HuH-7 (cell line): ENCODE measurements at regions not wholly inside any gene's neighbourhood (a gene's known extent, or its start where the extent isn't known, plus 50 kb on each side); places are given as distances from the start of the nearest gene placed in this dataset.
"Not testable (repeated sequence)": the region's sequence is repeated elsewhere in the genome, so short reads cannot be mapped to it uniquely, and the experiment has no call there.

Source experiments
- DNase-seq: peaks from one replicate; pipeline ENCODE4 v3.0.0; 2011; ENCODE audit warnings: low spot score

DNA sequence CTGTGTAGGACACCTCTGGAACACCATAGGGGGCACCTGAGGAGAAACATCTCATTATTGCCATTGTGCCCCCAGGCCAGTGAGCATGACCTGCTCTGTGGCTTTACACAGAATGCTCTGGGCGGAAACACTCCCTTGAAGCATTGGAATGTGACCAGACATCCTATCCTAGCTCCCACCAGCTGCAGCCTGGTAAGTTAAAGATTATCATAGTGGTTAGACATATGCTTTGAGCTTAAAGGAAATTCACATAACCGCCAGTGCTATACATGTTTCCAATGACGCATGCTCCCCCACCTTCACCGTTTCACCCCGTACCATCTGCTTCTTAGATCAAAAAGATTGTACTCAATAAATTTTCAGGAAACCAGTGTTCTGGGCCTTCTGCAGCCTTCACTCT, 217.7 kb upstream of the CENPE start:
- no peak for DNase-seq

DNA sequence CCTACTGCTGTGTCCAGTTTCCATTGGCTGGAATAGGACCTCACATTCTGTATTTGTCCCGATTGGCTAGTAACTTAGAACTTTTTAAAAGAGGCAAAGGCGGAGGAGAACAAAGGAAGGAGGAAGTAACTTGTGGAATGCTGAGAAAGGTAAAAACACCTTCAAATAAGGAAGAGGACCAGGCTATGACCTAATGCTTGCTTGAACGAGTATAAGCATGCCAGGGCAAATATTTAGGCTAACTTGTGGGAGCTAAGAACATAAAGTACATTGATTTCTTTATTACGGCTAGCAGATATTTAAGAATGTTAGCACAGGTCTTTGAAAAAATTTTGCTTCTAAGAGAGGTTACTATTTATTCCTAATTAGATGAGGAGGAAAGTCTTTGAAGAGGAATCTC, 214.5 kb upstream of the CENPE start:
- DNase-seq = not testable (repeated sequence)

DNA sequence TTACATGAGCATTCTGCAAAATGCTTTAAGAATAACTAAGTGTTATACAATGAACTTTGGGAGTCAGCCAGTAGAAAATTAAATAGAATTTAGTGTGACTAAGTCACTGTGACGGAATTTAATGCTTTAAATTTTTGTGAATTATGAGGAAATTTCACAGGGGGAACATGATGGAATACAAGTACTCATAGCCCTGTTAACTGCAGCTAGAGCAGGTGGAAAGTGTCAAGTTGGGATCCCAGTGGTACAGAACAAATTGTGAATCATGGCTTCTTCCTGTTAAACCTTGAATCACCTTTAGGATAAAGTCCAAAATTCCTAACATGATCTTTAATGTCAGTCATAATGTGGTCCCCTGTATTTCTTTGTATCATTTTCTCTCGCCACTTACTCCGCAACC, 212.2 kb upstream of the CENPE start:
- no peak for DNase-seq

DNA sequence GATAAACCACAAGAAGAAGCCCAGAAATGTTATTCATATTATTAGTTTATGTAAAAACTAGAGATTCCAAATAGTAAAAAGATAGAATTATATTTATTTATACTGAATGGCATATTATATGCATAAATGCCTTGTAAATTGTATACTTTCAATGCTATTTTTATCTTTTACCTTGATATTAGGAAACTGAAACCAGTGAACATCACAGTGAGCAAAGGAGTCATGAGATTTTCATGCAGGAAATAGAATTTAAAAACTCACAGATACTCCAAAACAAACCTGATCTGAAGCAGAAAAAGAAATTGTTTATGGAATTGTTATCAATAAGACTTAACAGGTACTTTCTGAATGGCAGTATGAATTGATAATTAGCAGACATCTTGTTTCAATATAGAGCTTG, 207.3 kb upstream of the CENPE start:
- no peak for DNase-seq

DNA sequence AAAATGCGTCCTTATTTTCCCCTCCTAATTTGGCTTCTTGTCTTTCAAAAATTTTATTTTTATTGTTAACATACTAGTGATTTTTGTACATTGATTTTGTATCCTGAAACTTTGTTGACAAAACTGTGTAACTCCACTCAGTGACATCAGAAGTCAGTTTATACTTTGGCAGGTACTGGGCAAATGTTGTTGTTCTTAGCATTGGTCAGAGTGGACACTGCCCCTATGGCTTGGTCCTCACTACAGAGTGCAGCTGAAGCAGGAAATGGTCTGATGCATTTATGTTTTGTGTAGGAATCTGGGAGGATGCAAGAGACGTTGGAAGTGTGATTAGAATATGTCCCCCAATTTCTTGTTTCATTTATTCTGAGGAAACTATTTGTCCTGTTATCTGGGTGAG, 205.5 kb upstream of the CENPE start:
- DNase-seq = no peak

DNA sequence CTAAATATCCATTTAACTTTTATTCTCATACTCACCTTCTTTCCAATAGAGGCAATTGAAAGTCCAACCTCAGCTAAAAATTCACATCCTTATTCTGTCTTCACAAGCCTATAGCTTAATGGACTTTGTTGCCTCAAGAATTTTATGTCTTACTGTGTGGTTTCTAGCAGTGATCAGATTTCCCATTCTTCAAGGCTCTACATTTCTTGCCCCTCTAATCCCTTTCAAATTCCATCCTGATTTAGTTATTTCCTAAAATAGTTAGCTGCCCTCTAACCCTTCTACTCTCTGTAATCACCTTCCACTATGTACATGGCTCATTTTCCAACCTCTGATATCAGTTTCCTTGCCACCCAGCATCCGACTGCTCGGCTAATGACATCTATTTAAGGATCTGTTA, 204.1 kb upstream of the CENPE start:
- DNase-seq = no peak

DNA sequence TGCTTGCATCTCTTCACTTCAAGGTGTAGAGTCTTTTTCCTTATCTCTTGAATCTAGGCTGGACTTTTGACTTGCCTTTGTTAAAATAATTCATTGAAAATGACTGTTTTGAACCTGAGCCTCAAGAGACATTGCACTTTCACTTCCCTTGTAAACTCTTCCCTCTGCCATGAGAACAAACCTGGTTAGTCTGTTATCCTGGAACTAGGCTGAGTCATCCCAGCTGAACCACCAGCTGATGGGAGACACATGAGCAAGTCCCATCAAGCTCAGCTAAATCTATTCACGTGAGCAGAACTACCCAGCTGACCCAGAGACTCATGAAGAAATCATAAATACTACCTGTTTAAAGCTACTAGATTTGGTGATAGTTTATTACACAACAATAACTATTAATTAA, 202.3 kb upstream of the CENPE start:
- DNase-seq = peak; percentile 6

DNA sequence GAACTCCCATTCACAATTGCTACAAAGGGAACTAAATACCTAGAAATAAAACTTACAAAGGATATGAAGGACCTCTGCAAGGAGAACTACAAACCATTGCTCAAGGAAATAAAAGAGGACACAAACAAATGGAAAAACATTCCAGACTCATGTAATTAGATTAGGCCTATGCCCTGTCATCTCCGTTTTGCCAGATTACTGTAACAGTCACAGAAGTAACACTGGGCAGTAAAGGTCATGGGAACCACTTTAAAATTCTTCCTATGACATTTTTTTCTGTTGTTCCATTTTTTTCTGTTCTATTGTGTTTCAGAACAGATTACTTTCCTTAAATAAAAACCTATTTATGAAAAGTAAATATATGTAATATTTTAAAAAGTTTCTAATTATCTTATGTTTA, 199.4 kb upstream of the CENPE start:
- DNase-seq = no peak

DNA sequence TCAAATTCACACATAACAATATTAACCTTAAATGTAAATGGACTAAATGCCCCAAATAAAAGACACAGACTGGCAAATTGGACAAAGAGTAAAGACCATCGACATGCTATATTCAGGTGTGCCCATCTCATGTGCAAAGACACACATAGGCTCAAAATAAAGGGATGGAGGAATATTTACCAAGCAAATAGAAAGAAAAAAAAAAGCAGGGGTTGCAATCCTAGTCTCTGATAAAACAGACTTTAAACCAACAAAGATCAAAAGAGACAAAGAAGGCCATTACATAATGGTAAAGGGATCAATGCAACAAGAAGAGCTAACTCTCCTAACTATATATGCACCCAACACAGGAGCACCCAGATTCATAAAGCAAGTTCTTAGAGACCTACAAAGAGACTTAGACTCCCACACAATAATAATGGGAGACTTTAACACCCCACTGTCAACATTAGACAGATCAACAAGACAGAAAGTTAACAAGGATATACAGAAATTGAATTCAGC, 189.4 kb upstream of the CENPE start:
- not testable (repeated sequence) for DNase-seq

DNA sequence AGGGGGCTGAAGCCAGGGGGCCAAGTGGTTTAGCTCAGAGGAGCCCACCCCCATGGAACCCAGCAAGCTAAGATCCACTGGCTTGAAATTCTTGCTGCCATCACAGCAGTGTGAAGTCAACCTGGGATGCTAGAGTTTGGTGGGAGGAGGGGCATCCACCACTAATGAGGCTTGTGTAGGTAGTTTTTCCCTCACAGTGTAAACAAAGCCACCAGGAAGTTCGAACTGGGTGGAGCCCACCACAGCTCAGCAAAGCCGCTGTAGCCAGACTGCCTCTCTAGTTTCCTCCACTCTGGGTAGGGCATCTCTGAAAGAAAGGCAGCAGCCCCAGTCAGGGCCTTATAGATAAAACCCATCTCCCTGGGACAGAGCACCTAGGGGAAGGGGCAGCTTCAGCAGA, 187.4 kb upstream of the CENPE start:
- DNase-seq = not testable (repeated sequence)

DNA sequence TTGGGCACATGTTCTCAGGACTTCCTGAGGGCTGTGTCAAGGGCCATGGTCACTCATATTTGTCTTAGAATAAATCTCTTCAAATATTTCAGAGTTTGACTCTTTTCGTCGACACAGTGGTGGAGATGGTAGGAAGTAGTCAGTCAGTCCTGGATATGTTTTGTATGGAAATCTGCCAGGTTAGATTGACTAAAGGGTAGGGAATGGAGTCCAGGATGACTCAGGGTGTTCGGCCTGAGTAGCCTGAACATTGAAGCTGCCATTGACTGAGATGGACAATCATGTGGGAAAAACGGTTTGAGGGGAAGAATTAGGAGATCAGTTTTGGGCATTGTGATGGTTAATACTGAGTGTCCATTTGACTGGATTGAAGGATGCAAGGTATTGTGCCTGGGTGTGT, 177.1 kb upstream of the CENPE start:
- no peak for DNase-seq

DNA sequence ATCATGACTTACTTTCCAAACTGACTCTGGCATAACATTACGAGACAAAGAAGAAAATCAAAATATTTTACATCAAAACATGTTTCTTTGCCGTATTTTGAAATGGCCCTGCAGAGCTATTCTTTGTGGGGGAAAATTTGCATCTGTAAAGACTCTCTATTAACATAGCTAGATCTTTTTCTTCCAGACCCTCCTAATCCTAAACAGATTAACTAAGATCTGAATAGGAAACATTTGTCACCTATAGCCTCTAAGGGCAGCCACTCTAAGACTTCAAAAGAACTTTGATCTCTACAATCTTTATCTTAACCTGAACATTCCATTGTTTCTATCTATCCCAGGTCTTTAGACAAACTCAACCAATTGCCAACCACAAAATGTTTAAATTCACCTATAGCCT, 176.6 kb upstream of the CENPE start:
- no peak for DNase-seq

DNA sequence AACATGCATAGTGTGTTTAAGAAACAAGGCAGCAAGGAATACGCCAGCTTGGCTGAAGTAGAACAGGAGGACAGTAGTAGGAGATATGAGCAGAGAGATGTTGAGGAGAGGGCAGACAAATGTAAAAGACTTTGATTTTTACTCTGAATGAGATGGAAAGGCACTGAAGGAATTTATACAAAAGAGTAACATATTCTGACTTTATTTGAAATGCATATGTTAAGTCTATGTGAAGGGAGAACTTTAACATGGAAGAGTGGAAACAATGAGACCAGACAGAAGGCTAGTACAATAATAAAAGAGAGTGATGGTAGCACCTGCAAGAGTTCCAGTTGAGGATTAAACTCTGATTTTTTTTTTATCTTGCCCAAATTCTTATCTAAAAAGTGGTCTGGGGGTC, 176.2 kb upstream of the CENPE start:
- DNase-seq = no peak

DNA sequence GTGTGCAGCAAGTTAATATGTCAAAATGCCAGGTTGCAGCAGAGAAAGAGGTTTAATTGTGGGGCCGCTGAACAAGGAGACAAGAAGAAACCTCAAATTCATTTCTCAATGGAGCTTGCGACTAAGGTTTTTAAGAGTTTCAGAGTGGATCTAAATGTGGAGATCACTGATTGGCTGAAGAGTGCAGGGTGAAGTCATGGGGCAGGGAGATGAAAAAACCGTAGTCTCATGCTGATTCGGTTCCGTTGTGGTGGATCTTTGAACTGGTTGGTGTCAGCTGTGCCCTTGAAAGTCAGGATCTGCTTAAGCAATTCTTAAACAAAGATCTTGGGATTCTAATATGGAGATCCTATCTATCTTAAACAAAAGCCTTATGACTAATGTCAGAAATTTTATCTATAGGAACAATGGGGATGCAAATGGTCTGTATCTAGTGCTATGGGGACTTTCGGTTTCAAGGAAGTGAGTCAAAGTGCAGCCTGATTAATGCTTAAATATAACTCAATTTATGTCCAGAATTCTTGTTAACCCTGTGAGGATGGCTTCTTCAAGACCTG, 173.9 kb upstream of the CENPE start:
- no peak for DNase-seq

DNA sequence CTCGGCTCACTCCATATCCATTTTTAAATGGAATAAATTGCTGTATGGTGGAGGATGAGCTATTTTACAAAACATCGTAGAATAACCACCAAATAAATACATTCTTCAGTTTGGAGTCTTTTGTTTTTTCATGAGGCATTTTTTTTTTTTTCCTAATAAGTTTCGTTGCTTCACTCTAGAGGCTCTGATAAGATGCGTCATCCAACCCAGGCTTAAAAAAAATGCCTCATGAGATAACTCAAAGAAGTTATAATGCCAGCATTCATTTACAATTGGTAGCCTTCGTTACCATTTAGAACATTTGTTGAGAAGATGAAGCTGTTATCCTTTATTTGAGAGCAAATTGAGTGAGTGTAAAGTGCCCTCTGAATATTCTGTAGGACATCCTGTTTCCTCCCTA, 172.2 kb upstream of the CENPE start:
- no peak for DNase-seq

DNA sequence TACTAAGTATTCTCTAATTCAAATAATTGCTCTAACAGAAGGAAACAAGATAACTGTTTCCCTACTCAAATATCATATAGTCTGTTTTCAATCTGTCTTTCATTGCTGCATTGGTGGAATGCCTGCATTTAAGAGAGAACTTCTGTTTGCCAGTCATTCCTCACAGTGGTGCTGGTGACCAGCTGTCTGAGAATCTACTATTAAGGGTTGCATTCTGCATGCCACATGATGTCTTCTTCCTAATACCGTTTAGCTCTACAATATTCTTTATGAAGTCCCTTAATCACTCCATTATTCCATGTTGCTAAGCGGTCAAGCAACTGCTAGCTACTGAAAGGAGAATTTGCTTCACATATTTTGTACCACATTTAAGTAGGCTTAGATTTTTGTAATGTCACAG, 167.1 kb upstream of the CENPE start:
- DNase-seq = no peak

DNA sequence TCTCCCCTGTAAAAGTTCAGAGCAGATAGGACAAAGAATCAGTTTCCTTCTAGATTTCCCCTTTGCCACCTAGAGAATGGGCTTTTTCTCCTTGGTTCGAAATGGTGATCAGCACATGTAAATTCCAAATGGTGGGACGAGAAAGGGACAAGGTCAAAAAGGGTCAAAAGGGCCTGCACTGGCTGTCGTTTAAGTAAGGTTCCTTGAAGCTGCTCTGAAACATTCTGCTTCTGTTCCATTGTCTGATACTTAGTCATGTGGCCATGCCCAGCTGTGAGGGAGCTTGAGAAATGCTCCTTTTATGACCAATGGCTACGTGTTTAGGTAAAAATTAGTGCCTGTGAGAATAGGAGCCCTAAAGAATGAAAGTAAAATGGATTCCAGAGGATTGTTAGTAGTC, 165.9 kb upstream of the CENPE start:
- no peak for DNase-seq

DNA sequence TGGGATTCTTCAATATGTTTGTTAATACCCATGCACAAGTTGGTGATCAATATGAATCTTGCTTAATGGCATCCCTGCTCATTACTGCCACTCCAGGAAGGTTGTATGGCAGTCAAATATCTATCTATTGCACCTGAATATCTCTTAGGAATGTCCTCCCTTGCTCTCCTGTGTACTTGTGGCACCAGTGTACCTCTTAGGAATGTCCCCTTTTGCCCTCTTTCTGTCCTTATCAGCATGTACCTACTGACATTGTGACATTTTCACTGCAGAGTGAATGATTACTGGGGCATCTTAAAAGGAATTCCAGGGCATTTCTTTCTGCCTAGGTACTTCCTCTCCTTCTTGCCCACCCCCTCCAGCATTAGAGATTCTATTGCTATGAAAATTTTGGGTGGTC, 163.8 kb upstream of the CENPE start:
- no peak for DNase-seq

DNA sequence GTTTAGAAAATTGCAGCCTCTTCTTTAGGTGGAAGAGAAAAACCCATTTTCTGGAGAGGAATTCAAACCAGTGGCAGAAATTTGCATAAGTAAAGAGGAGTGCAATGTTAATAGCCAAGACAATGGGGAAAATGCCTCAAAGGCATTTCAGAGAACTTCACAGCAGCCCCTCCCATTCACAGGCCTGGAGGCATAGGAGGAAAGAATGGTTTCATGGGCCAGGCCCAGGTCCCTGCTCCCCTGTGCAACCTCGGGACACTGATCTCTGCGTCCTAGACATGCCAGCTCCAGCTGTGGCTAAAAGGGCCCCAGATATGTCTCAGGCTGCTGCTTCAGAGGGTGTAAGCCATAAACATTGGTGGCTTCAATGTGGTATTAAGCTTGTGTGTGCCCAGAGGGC, 161.8 kb upstream of the CENPE start:
- DNase-seq = no peak

DNA sequence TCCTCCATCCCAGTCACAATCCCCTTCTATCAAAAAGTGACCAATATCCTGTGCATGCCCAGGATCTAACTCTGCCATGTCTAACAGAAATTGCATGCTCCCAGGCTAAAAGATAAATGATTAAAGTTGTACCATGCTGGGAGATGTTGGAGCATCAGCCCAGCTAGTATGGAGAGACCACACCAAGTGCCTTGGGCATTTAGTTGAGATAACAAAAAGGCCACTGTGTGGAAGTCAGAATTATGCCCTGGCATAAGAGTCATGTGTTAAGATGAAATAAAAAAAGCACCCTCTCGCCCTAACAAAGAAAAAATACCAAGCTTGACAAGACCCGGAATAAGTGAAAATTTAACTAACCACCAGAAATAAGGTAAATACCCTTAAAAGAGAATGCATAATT, 155.9 kb upstream of the CENPE start:
- no peak for DNase-seq

DNA sequence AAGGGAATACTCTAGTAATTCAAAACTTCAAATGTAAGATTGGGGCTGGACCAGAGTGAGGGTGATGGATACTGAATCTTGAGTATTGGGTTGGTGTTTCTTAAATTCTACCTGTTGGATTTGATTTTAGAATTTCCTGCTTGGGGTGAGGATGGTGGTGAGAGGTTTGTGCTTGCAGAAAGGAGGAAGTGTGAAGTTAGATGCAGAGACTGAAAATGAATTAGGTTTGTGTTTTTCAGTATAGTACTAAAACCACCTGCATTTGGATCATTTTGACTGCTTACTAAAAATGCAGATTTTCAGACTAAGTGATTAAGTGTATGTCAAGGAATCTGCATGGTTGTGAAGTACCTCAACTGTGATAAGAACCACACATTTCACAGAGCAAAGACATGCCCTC, 131.5 kb upstream of the CENPE start:
- DNase-seq = no peak

DNA sequence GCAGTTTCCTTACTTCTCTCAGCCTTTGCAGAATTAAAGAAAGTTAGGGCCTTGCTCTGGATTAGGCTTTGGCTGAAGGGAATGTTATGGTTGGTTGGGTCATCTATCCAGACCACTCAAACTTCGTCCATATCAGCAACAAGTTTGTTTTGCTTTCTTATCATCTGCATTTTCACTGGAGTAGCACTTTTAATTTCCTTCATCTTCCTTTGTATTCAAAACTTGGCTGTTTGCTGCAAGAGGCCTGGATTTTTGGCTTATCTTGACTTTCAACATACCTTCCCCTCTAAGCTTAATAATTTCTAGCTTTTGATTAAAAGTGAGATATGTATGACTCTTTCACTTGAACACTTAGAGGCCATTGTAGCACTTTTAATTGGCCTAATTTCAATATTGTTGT, 126.7 kb upstream of the CENPE start:
- DNase-seq = no peak

DNA sequence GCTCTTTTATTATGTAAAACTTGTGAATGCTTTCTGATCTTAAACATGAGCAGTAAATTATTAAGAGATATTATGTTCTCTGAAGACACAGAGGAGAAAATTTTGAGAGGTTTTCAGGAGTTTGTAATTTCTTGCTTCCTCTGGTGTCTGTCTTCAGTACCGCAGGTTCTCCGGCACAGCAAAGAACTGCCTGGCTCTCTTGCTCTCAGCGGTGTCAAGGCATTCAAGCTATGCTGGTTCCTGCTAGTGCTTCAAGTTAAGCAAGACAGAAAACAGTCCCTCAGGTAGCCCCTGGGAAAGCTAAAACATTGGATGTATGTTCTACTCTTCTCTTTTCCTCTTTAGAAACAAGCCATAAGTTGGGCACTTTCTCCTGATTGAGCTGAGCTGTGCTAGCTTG, 120.2 kb upstream of the CENPE start:
- DNase-seq = no peak

DNA sequence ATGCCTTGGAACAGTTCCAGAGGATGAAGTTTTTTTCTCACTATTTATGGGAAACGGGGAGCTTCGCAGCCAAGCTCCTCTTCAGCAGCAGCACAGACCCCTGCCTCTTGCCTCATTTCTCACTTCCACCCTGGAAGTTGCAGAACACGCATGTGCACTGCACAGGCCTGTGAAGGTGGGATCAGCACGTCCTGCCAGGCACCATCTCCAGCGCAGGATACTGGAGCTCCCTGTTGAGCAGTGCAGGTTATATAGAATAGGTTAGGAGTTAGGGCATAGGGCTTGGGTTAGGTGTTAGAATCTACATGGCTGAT, 110.1 kb upstream of the CENPE start:
- no peak for DNase-seq
